HCT116 (cell line): ENCODE measurements at regions not wholly inside any gene's neighbourhood (a gene's known extent, or its start where the extent isn't known, plus 50 kb on each side); places are given as distances from the start of the nearest gene placed in this dataset.

ENCODE experiments used
- ATAC-seq: fragments of 200-7000 bp; cut with Tn5 transposase; 2 replicates; pipeline ENCODE4 v1.9.1; 2020; ENCODE audit warnings: mild to moderate bottlenecking, moderate library complexity
- BruUV-seq: library from RNA; stranded (reverse); fragments of 400-500 nt; replicated peaks from 2 replicates; lab custom pipeline; 2021; lab: Mats Ljungman, UMichigan
- CTCF ChIA-PET: fragments of 300-600 bp; sonication (Branson Sonifier 250); formaldehyde crosslinking; loops from one replicate; lab custom pipeline; 2021; ENCODE audit warnings: antibody characterized with exemption; lab: Charles Lee
- POLR2A ChIA-PET: fragments of 300-600, 350-600 bp; sonication (Branson Sonifier 250); formaldehyde crosslinking; loops from one replicate; lab custom pipeline; 2021; ENCODE audit warnings: antibody characterized with exemption; lab: Charles Lee
- RAD21 ChIA-PET, 2 experiments: fragments of 300-600 bp; sonication (Branson Sonifier 250); formaldehyde crosslinking; loops; one replicate each; lab custom pipeline; 2023; ENCODE audit warnings: low total read pairs in 2 of 2; ENCODE audit not compliant: uncharacterized antibody in 2 of 2, unreplicated experiment in 2 of 2, low non-redundant PET in 1 of 2; lab: Charles Lee
- DNase-seq: peaks from one replicate; pipeline ENCODE4 v3.0.0-alpha.2; 2010; ENCODE audit warnings: low read depth, low spot score
- H2AFZ ChIP-seq: fragments of 200-600 bp; shearing (Covaris generic), sonication (generic); 2 replicates; pipeline ENCODE4 v1.6.1; 2017; ENCODE audit warnings: low read depth, mixed run types, mixed read lengths, antibody characterized with exemption, low read length; ENCODE audit not compliant: poor library complexity, severe bottlenecking
- H3K27ac ChIP-seq: 2 replicates; pipeline ENCODE4 v1.5.1; 2012; ENCODE audit warnings: low read depth, low read length
- H3K27me3 ChIP-seq: fragments of 200-600 bp; sonication (generic); 2 replicates; pipeline ENCODE4 v1.6.1; 2016; ENCODE audit warnings: mixed run types, low read length, mixed read lengths; ENCODE audit not compliant: insufficient read depth
- H3K36me3 ChIP-seq, 2 experiments: fragments of 200-500 bp in 1 of 2; fragments of 200-600 bp in 1 of 2; sonication (Bioruptor generic) in 1 of 2; sonication (generic) in 1 of 2; 2 replicates each; pipeline versions ENCODE4 v1.5.1 to v1.6.1; 2014 to 2016; ENCODE audit warnings: low read length in 2 of 2, inconsistent platforms in 1 of 2, mixed read lengths in 1 of 2, mixed run types in 1 of 2; ENCODE audit not compliant: insufficient read depth in 2 of 2, control insufficient read depth in 1 of 2
- H3K4me1 ChIP-seq, 2 experiments: fragments of 200-600 bp in 1 of 2; sonication (generic) in 1 of 2; 2 replicates each; pipeline versions ENCODE4 v1.5.1 to v1.6.1; 2012 to 2017; ENCODE audit warnings: low read length in 2 of 2, inconsistent platforms in 1 of 2, mild to moderate bottlenecking in 1 of 2, mixed read lengths in 1 of 2, mixed run types in 1 of 2, moderate library complexity in 1 of 2; ENCODE audit not compliant: insufficient read depth in 2 of 2, control insufficient read depth in 1 of 2
- H3K4me2 ChIP-seq: fragments of 200-600 bp; sonication (generic); 2 replicates; pipeline ENCODE4 v1.6.1; 2017; ENCODE audit warnings: mixed run types, low read length, mixed read lengths
- H3K4me3 ChIP-seq, 2 experiments: fragments of 200-600 bp in 1 of 2; sonication (generic) in 1 of 2; replicated peaks in 1 of 2; 2 replicates each; pipeline ENCODE4 v1.5.1; 2011 to 2016; ENCODE audit warnings: low read length in 2 of 2, control low read depth in 1 of 2, low read depth in 1 of 2, mild to moderate bottlenecking in 1 of 2, mixed read lengths in 1 of 2, mixed run types in 1 of 2
- H3K79me2 ChIP-seq: fragments of 200-600 bp; sonication (generic); 2 replicates; pipeline ENCODE4 v1.6.1; 2017; ENCODE audit warnings: mild to moderate bottlenecking, mixed run types, low read length, moderate library complexity, mixed read lengths; ENCODE audit not compliant: insufficient read depth
- H3K9ac ChIP-seq: fragments of 200-600 bp; sonication (generic); 2 replicates; pipeline ENCODE4 v1.6.1; 2016; ENCODE audit warnings: low read length, mixed read lengths
- H3K9me2 ChIP-seq: fragments of 200-600 bp; sonication (generic), shearing (Covaris generic); 2 replicates; pipeline ENCODE4 v1.6.1; 2017; ENCODE audit warnings: mixed run types, mild to moderate bottlenecking, moderate library complexity; ENCODE audit not compliant: insufficient read depth
- H3K9me3 ChIP-seq, 2 experiments: fragments of 200-500 bp in 1 of 2; fragments of 200-600 bp in 1 of 2; sonication (Bioruptor generic) in 1 of 2; sonication (generic) in 1 of 2; 2 replicates each; pipeline ENCODE4 v1.6.1; 2014 to 2017; ENCODE audit warnings: low read length in 2 of 2, mixed read lengths in 2 of 2, inconsistent platforms in 1 of 2, low read depth in 1 of 2, mild to moderate bottlenecking in 1 of 2, mixed run types in 1 of 2, moderate library complexity in 1 of 2; ENCODE audit not compliant: control insufficient read depth in 1 of 2, insufficient read depth in 1 of 2
- H4K20me1 ChIP-seq: fragments of 200-600 bp; sonication (generic), shearing (Covaris generic); 2 replicates; pipeline ENCODE4 v1.6.1; 2017; ENCODE audit warnings: mixed run types, mild to moderate bottlenecking, moderate library complexity; ENCODE audit not compliant: insufficient read depth
- FOSL1 ChIP-seq: IDR thresholded peaks from 2 replicates; pipeline ENCODE4 v1.6.1; 2012; ENCODE audit warnings: low read depth
- POLR2AphosphoS5 ChIP-seq: IDR thresholded peaks from 2 replicates; pipeline ENCODE4 v1.6.1; 2011; ENCODE audit warnings: mild to moderate bottlenecking, low read depth, low read length, moderate library complexity
- SIN3A ChIP-seq: IDR thresholded peaks from 2 replicates; pipeline ENCODE4 v1.6.1; 2012; ENCODE audit warnings: low read depth
- SP1 ChIP-seq: IDR thresholded peaks from 2 replicates; pipeline ENCODE4 v1.6.1; 2012; ENCODE audit warnings: low read depth
- SRF ChIP-seq: IDR thresholded peaks from 2 replicates; pipeline ENCODE4 v1.6.1; 2012; ENCODE audit warnings: low read depth
- ZNF274 ChIP-seq: fragments of 200-500 bp; sonication (Bioruptor generic); IDR thresholded peaks from 2 replicates; pipeline ENCODE4 v1.6.1; 2014; ENCODE audit warnings: mild to moderate bottlenecking, low read depth, low read length, inconsistent platforms
- intact Hi-C: fragments of 100-400 bp; cut with micrococcal nuclease; formaldehyde crosslinking; loops from 2 replicates; pipeline ENCODE4 v1.10.0; 2022
- TF ChIP-seq, protein P1 (sequence below), 3 experiments: fragments of 200-600 bp in 1 of 3; sonication (generic) in 1 of 3; IDR thresholded peaks in 2 of 3; conservative IDR thresholded peaks in 1 of 3; 2 replicates each; pipeline ENCODE4 v1.5.1; 2012 to 2017; ENCODE audit warnings: low read depth in 2 of 3, low read length in 2 of 3, antibody characterized with exemption in 1 of 3, borderline replicate concordance in 1 of 3, control low read depth in 1 of 3, mild to moderate bottlenecking in 1 of 3, mixed read lengths in 1 of 3, mixed run types in 1 of 3, moderate library complexity in 1 of 3; ENCODE audit not compliant: insufficient read depth in 1 of 3
- TF ChIP-seq, protein P2 (sequence below): IDR thresholded peaks from 2 replicates; pipeline ENCODE4 v1.6.1; 2011; ENCODE audit warnings: mild to moderate bottlenecking, low read length, moderate library complexity; ENCODE audit not compliant: insufficient replicate concordance; ENCODE audit errors: extremely low read depth
- TF ChIP-seq, protein P3 (sequence below): IDR thresholded peaks from 2 replicates; pipeline ENCODE4 v1.6.1; 2012

DNA sequence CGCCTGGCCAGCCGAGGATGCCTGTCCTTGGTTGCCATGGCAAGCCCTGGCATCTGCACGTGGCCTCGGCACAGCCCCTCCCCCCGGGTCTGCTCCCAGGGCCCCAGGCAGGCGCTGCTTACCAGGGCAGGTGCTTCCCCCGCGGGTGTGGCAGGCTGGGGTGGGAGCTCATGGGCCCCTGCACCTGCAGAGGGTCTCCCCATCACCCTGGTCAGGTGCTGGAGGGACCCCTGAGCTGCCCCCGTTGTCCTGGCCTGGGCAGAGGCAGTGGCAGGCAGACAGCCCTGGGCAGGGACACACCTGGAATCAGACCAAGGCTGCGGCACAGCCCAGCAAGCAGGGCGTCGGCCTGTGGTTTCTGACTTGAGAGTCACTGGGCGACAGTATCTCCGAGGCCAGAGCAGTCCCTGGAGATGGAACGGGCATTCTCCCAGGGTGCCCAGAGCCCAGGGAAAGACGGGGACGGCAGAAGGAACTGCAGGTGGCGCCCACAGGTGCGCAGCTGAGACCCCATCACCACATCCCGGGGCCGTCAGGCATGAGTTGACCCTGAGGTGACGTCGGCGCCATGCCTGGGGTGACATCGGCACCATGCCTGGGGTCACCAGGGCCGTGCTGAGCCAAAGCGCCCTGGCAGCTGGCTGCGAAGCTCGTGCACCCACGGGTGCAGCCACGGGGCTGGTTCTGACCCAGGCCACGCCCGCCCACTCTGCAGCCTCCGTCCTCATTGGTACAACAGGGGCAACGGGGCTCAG is 56.1 kb upstream of the FBRSL1 start:
- Histone ChIP-seq H3K9me2 (no peaks in the 10 kb centered on the region), H3K27me3 (no peaks in the 10 kb centered on the region), H3K4me3 (no peak overlapping the region), H3K9me3 (no peaks in the 10 kb centered on the region), H3K4me1 (peaks cover 14 to 26% of the 10 kb centered on the region in 2 experiments), H2AFZ (no peak overlapping the region), H3K79me2 (no peaks in the 10 kb centered on the region), H3K27ac (no peak overlapping the region), H3K4me2 (peak overlapping the region; percentile 28; the same call in 1 of the 2 replicates), H3K9ac (no peak overlapping the region), H3K36me3 (no peaks in the 10 kb centered on the region), H4K20me1 (no peaks in the 10 kb centered on the region)
- no peak for ATAC-seq
- ChIA-PET CTCF (no interaction called here), POLR2A (no interaction called here), RAD21 (interaction anchor here in 1 of 2 experiments (0.6 kb wide), 1 partner anchor 13 kb away, joined by 3 read pairs; no protein-coding TSS in a partner anchor)
- no peak for DNase-seq
- BruUV-seq = no TSS peak
- intact Hi-C loops = no loop called here
- TF ChIP-seq SIN3A (no peak), POLR2AphosphoS5 (no peak), ZNF274 (no peak), SRF (no peak), FOSL1 (no peak), SP1 (no peak)
- TF ChIP-seq, protein P1, sequence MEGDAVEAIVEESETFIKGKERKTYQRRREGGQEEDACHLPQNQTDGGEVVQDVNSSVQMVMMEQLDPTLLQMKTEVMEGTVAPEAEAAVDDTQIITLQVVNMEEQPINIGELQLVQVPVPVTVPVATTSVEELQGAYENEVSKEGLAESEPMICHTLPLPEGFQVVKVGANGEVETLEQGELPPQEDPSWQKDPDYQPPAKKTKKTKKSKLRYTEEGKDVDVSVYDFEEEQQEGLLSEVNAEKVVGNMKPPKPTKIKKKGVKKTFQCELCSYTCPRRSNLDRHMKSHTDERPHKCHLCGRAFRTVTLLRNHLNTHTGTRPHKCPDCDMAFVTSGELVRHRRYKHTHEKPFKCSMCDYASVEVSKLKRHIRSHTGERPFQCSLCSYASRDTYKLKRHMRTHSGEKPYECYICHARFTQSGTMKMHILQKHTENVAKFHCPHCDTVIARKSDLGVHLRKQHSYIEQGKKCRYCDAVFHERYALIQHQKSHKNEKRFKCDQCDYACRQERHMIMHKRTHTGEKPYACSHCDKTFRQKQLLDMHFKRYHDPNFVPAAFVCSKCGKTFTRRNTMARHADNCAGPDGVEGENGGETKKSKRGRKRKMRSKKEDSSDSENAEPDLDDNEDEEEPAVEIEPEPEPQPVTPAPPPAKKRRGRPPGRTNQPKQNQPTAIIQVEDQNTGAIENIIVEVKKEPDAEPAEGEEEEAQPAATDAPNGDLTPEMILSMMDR (IDR thresholded peaks at IDR 0.05 in 2 of 3, conservative IDR thresholded peaks at IDR 0.05 in 1 of 3; ENCODE audit: borderline replicate concordance in 1 of 3, insufficient read depth in 1 of 3, low read depth in 2 of 3, low read length in 2 of 3) = no peak
- TF ChIP-seq, protein P2, sequence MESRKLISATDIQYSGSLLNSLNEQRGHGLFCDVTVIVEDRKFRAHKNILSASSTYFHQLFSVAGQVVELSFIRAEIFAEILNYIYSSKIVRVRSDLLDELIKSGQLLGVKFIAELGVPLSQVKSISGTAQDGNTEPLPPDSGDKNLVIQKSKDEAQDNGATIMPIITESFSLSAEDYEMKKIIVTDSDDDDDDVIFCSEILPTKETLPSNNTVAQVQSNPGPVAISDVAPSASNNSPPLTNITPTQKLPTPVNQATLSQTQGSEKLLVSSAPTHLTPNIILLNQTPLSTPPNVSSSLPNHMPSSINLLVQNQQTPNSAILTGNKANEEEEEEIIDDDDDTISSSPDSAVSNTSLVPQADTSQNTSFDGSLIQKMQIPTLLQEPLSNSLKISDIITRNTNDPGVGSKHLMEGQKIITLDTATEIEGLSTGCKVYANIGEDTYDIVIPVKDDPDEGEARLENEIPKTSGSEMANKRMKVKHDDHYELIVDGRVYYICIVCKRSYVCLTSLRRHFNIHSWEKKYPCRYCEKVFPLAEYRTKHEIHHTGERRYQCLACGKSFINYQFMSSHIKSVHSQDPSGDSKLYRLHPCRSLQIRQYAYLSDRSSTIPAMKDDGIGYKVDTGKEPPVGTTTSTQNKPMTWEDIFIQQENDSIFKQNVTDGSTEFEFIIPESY = no peak
- TF ChIP-seq, protein P3, sequence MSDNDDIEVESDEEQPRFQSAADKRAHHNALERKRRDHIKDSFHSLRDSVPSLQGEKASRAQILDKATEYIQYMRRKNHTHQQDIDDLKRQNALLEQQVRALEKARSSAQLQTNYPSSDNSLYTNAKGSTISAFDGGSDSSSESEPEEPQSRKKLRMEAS = no peak
